ENCODE measurements at regions not wholly inside any gene's neighbourhood (a gene's known extent, or its start where the extent isn't known, plus 50 kb on each side); places are given as distances from the start of the nearest gene placed in this dataset.

DNA sequence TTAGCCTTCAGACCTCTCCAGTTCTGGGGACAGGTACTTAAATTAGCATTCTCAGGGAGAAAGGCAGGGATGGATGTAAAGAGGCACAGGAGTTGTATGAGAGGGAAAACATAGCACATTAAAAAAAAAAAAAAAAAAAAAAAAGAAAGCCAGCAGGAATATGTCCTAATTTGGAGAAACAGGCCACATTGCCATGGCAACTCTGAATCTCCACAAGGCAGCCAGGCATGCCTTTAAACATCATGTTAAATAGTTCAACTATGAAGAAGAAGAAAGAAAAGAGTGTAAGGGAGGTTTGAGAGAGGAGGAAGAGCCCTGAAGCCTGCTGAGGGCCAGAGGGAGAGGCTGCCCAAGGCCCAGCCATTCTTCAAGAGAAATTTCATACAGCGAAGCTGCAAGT is 145.8 kb downstream of the GRIN2B start:
- TF ChIP-seq LEF1 (IDR thresholded peaks at IDR 0.05; ENCODE audit: borderline replicate concordance) (no peak), HDGF (IDR thresholded peaks at IDR 0.05; ENCODE audit: borderline replicate concordance) (no peak), ELF4 (IDR thresholded peaks at IDR 0.05) (no peak), SUZ12 (IDR thresholded peaks at IDR 0.05) (no peak)

Measured in HEK293T (cell line).